Fibroblast of pulmonary artery (primary cell): ENCODE measurements at regions not wholly inside any gene's neighbourhood (a gene's known extent, or its start where the extent isn't known, plus 50 kb on each side); places are given as distances from the start of the nearest gene placed in this dataset.

Source experiments
- DNase-seq: peaks from one replicate; pipeline ENCODE4 v3.0.0-alpha.2; 2010; ENCODE audit warnings: low read depth
- H3K4me3 ChIP-seq: replicated peaks from 2 replicates; pipeline ENCODE4 v1.5.1; 2011; ENCODE audit warnings: low read depth, mild to moderate bottlenecking, control low read depth, low read length, moderate library complexity
- CTCF ChIP-seq: IDR thresholded peaks from 2 replicates; pipeline ENCODE4 v1.5.1; 2011; ENCODE audit warnings: mild to moderate bottlenecking, control low read depth, low read length, inconsistent platforms; ENCODE audit errors: missing control alignments

- no peak overlapping the region for H3K4me3 ChIP-seq
- TF ChIP-seq CTCF: no peak
- DNase-seq: no peak
Observed at GRCh38 chr6:29999416-29999815, 57.1 kb downstream of the HLA-A start.

DNA sequence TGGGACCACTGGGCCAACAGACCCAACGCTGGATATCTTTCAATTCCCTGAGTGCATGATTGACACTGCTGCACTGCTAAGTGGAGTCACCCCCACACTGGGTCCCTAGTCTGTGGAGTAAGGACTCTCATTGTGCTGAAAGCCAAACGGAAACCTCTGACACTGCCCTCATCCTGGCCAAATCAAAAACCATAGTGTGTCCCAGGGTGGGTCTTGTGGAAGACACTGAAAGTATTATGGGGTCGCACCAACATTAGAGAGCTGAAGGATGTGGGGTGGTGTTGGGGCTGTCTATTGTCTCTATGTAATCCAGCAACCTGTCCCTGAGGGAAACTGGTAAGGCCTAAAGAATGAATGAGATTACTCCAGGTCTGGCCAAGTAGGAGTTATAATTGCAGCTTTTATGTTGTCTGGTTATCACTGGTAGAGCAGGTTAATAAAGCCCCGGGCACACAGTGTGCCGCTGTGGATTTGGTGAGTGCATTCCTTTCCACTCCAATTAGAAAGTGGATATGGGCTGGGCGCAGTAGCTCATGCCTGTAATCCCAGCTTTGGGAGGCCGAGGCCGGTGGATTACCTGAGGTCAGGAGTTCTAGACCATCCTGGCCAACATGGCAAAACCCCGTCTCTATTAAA is 57.9 kb downstream of the HLA-A start:
- no peak for TF ChIP-seq CTCF
- no peak overlapping the region for H3K4me3 ChIP-seq
- no peak for DNase-seq

DNA sequence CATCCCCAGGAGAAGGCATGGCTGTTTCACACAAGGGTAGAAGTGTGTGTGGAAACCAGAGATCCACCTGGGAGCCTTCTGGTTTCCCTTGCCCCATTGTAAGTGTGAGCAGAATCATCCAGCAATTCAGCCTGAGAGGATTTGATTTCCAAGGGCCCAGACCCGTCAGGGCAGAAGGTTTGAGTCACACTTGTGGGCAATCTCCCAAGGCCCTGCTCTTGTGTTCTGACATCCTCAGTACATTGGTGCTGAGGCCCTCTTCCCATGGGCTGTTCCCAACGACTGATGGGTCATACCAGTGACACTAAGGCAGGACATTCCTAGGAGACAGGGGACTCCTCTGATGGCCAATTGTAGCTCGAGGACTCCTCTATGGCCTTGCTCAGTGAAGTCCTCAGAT is 58.2 kb upstream of the POLR1H start:
- peak; percentile 35 for DNase-seq
- no peak for TF ChIP-seq CTCF
- H3K4me3 ChIP-seq: no peak overlapping the region

- DNase-seq: no peak
- TF ChIP-seq CTCF: no peak
- no peak overlapping the region for H3K4me3 ChIP-seq
Observed at GRCh38 chr6:30005482-30005881, 55.6 kb upstream of the POLR1H start.

GRCh38 chr6:30006170-30007131 is 54.6 kb upstream of the POLR1H start:
- no peak for TF ChIP-seq CTCF
- H3K4me3 ChIP-seq: peak overlapping the region; percentile 33
- DNase-seq: no peak

GRCh38 chr6:30007132-30007764 is 53.8 kb upstream of the POLR1H start:
- no peak for DNase-seq
- H3K4me3 ChIP-seq: no peak overlapping the region
- TF ChIP-seq CTCF: no peak
